HG02588 (cell line): ENCODE measurements at regions not wholly inside any gene's neighbourhood (a gene's known extent, or its start where the extent isn't known, plus 50 kb on each side); places are given as distances from the start of the nearest gene placed in this dataset.

Source experiments
- ATAC-seq: cut with Tn5 transposase; IDR thresholded peaks from one replicate; pipeline ENCODE4 v1.9.1; 2021; ENCODE audit warnings: mild to moderate bottlenecking, moderate library complexity; ENCODE audit not compliant: unreplicated experiment

- ATAC-seq: no peak
Observed at GRCh38 chr2:145050134-145050533, 530.2 kb upstream of the ZEB2 start.

DNA sequence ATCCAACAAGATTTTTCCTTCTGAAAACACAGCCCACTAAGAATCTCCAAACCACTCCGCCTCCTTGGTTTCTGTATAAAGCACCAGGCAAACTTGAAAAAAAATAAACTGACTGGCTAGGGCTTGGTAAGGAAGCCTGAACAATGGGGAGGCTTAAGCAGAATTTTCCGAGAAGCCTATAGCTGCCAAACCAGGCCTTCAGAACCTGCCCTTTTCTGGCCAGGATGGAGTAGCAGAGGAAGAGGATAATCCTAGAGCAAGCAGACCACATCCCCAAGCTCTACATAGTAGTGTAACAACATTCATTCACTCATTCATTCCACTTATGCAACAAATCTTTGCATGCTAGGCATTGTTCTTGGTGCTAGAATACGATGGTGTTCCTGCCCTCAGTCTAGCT, 529.6 kb upstream of the ZEB2 start:
- no peak for ATAC-seq

GRCh38 chr2:145047554-145047953, 527.6 kb upstream of the ZEB2 start:
- no peak for ATAC-seq

- ATAC-seq: no peak
Observed at GRCh38 chr2:145044491-145044890, 524.6 kb upstream of the ZEB2 start.

- no peak for ATAC-seq
Observed at GRCh38 chr2:145043399-145043834, 523.5 kb upstream of the ZEB2 start.

DNA sequence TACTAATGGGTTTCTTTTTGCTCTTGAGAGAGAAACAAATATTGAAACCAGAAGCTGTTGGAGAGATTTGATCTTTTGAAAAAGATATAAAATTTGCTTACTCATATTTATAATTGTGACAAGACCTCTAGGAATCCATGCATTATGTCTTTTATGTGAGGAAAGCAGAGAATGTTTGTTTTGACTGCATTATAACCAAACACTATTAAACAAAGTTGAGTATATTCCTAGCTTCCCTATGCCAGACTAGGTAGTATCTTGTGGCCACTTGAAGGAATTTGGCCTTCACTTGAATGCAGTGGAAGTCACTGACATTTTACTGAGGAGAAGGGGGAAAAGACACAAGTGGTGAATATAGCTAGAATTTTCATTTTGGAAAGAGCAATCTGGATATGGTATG, 521.8 kb upstream of the ZEB2 start:
- no peak for ATAC-seq

GRCh38 chr2:145040433-145040832, 520.5 kb upstream of the ZEB2 start:
- no peak for ATAC-seq

- no peak for ATAC-seq
Observed at GRCh38 chr2:145038041-145038525, 518.2 kb upstream of the ZEB2 start.

GRCh38 chr2:145036421-145037011, 516.6 kb upstream of the ZEB2 start:
- no peak for ATAC-seq

DNA sequence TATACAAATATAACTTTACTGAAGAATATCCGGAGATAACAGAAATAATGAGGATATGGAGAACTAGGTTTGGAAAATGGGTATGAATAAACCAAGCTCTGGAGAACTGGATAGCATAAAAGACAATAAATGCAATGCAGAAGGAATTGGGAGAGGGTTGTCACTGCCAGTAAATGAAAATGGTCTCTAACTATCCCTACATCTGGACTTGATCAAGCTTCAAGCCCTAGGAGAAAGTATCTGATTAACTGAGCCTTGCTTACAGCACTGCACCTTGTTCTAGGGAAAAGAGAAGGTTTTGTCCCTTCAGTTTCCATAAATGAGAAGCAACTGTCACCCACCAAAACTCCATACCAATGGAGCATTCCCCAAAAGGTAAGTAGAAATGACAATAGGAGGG, 514.6 kb upstream of the ZEB2 start:
- no peak for ATAC-seq

DNA sequence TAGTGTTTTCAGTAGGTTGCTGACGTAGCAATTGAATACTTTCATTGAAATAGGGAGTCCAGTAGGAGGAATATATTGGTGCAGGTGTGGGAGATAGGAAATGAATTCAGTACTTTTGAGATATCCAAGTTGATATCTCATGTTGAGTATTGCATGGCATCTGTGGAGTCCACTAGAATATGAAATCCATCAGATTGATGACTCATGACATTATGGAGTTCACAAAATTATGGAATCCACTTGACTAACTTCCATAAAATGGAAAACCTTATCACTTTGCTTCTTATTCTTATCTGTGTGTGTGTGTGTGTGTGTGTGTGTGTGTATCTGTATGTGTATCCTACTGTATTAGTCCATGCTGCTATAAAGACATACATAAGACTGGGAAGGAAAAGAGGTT, 513.5 kb upstream of the ZEB2 start:
- ATAC-seq: no peak

- ATAC-seq: no peak
Observed at GRCh38 chr2:145032791-145033190, 512.9 kb upstream of the ZEB2 start.

GRCh38 chr2:145029873-145030272, 510.0 kb upstream of the ZEB2 start:
- no peak for ATAC-seq

DNA sequence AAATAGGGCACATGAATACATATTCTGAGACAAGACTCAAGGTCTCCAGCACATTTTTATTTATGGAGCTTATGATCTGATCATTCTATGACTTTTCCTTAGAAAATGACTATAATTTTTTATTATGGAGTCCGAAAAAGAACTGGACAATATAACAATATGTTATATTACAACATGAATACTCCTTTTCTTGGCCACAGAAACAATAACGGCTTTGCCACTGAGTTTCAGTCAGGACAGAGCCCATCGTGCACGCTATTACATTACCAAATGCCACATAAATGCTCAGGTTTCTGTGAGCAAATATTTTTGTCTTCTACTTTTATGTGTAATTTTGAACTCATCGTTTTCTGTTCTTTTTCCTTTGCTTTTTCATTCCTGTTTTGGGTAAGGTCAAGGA, 509.2 kb upstream of the ZEB2 start:
- ATAC-seq: no peak

DNA sequence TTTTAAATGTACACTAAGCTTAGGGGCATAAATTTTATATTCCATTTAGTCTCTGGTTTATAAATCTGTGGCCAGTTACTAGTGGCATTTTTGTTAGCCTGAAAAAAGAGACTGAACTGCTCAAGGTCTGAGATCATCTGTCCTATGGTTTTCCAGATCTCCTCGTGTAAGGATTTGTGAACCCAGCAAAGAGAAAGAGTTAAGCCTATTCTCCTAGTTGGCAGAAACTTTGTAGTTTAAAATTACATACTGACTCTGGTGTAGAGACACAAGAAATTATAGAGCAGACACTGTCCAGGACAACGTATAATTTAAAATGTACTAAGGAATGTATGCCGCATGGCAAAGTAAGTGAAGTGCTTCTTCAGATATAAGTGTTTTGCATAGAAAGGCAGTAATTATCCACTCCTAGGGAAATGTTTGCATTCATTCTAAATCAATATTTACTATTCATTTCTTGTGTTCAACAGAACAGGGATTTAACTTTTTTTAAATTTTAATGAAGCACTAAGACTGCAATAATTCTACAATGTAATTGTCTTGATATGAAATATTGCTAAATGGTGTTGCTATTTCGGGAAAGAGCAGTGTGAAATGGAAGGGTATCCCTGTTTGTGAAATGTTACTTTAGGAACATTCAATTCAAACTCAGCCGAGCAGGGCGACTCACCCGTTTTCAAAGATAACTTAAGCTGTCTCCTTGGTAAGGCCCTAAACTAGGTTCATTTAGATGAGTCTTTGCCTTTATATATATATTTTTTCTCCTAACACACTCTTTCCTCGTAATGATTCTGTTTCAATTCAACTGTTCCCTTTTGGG, 508.4 kb upstream of the ZEB2 start:
- ATAC-seq: no peak

DNA sequence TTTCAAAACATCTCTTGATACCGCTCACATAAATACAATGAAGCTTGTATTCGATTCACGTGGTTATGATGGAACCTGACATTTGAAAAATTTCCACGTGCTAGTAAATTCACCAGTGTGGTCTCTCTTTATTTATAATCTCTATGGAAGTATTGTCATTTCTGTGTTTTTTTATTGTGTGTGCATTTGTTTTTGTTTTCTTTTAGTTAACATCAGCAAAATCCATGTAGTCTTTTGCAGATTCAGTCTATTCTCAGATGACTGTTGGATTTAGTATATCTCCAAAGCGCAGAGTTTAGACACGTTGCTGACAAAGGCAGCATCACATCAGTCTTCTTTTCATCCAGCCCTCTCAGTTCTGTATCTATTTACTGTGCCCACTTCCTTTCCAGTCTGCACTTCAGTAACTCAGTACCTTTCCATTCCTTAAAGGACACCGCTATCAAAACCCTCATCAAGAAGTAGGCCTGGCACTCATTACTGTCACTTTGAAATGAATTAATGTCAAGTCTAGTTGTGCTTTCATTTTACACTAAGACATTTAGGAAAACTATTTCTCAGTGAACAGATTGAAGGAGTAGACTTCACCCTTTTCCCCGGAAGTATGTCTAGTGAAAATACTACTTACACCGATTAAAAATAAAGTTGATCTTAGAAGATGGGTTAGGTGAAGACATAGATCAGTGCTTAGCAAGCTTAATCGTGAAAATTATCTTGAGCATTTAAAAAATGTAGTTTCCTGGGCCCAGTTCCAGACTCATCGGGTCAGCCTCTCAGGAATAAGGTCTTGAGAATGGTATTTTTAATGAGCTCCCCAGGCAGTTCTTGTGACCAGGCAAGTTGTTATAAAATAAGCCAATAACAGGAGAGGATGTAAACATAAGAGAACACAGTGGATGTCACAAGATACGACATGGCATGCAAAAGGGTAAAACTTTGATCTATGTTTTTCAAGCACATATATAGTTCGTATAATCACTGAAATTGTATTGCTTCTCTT, 506.8 kb upstream of the ZEB2 start:
- no peak for ATAC-seq

- ATAC-seq: no peak
Observed at GRCh38 chr2:145025382-145025781, 505.5 kb upstream of the ZEB2 start.

GRCh38 chr2:145023334-145023934, 503.5 kb upstream of the ZEB2 start:
- ATAC-seq: no peak

DNA sequence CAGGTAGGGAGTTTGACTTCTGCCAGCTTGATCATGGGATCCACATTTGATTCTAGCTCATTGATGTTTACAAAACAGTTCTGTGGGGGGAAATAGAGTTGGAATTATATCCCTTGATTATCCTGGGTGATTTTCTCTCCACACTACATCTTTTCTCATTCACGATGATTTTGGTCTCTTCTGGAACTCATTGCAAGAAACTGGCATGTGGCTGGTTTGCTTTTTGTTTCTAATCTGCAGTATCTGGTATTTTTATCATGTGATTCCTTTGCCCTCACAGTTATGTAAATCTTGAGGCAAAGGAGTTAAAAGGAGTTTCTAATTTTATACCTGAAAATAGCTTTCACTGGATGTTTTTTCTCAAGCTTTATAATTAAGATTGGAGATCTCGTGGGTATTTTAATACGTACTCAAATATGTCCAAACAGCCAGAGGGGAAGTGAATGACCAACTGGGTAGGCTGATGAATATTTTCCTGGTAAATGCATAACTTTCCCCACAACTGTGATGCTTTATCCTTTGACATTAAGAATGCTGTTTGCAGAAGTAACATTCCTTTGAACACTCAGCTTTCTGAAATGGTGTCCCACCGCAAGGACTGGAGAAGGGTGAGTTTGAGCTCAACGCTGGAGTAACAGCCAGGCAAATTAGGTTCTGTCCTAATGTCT, 502.9 kb upstream of the ZEB2 start:
- no peak for ATAC-seq

- no peak for ATAC-seq
Observed at GRCh38 chr2:145021962-145022665, 502.2 kb upstream of the ZEB2 start.
